ENCODE measurements at regions not wholly inside any gene's neighbourhood (a gene's known extent, or its start where the extent isn't known, plus 50 kb on each side); places are given as distances from the start of the nearest gene placed in this dataset.

DNA sequence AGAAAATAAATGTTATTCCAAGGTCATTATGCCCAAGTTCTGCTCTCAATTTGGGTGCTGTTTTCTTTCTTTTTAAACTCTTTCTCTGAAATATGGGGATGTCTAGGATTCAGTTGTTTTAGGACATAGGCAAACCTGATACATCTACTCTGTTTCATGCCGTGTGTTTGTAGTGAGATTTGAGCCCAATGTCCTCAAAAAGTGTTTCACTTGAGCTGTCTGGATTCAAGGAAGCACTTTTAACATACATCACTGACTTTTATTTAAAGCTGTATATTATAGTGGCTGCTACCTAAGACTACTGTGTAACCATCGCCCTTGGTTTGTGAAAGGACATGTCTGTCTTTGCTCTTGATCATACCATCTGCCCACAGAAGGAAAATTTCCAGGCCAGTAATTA, 709.3 kb upstream of the STXBP6 start:
- ATAC-seq (ENCODE audit: low read depth) = no peak
- Histone ChIP-seq H3K9me3 (ENCODE audit: severe bottlenecking) (no peaks in the 10 kb centered on the region), H3K27ac (ENCODE audit: poor library complexity, severe bottlenecking) (no peak overlapping the region), H3K27me3 (ENCODE audit: insufficient read depth, poor library complexity, severe bottlenecking) (no peaks in the 10 kb centered on the region), H3K36me3 (ENCODE audit: low read depth) (no peaks in the 10 kb centered on the region), H3K4me1 (ENCODE audit: insufficient read depth, poor library complexity, severe bottlenecking) (no peaks in the 10 kb centered on the region), H3K4me3 (ENCODE audit: severe bottlenecking) (no peak overlapping the region)
- DNase-seq (ENCODE audit: low spot score) = no peak
- TF ChIP-seq, protein P1, sequence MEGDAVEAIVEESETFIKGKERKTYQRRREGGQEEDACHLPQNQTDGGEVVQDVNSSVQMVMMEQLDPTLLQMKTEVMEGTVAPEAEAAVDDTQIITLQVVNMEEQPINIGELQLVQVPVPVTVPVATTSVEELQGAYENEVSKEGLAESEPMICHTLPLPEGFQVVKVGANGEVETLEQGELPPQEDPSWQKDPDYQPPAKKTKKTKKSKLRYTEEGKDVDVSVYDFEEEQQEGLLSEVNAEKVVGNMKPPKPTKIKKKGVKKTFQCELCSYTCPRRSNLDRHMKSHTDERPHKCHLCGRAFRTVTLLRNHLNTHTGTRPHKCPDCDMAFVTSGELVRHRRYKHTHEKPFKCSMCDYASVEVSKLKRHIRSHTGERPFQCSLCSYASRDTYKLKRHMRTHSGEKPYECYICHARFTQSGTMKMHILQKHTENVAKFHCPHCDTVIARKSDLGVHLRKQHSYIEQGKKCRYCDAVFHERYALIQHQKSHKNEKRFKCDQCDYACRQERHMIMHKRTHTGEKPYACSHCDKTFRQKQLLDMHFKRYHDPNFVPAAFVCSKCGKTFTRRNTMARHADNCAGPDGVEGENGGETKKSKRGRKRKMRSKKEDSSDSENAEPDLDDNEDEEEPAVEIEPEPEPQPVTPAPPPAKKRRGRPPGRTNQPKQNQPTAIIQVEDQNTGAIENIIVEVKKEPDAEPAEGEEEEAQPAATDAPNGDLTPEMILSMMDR (IDR thresholded peaks at IDR 0.05; ENCODE audit: poor library complexity, severe bottlenecking) = no peak

DNA sequence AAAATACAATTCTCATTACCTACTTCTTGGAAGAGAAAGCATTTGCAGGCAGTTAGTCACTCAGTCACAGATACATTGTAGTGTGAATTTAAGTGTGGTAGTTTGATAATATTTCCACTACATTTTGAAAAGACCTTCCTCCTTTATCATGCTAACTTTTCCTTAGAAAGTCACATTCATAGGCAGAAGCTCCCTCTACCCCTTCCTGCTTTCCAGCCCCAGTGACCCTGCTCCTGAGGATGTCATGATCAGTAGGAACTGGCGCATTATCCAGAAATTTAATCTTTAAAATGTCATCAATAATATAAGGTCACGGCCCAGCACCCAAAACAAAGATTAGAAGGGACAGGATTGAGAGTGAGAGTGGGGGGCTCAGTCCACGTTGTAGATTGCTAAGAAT, 707.4 kb upstream of the STXBP6 start:
- no peak overlapping the region for H3K27ac ChIP-seq (ENCODE audit: poor library complexity, severe bottlenecking)

GRCh38 chr14:25756876-25757275, 706.9 kb upstream of the STXBP6 start:
- Histone ChIP-seq H3K27me3 (ENCODE audit: insufficient read depth, poor library complexity, severe bottlenecking) (no peaks in the 10 kb centered on the region), H3K36me3 (ENCODE audit: low read depth) (no peaks in the 10 kb centered on the region), H3K4me1 (ENCODE audit: insufficient read depth, poor library complexity, severe bottlenecking) (no peaks in the 10 kb centered on the region), H3K27ac (ENCODE audit: poor library complexity, severe bottlenecking) (no peak overlapping the region), H3K9me3 (ENCODE audit: severe bottlenecking) (no peaks in the 10 kb centered on the region), H3K4me3 (ENCODE audit: severe bottlenecking) (no peak overlapping the region)
- TF ChIP-seq, protein P1 (IDR thresholded peaks at IDR 0.05; ENCODE audit: poor library complexity, severe bottlenecking) = no peak
- no peak for ATAC-seq (ENCODE audit: low read depth)
- DNase-seq (ENCODE audit: low spot score) = no peak

More for the DNA sequence above, 707.4 kb upstream of the STXBP6 start:
- DNase-seq (ENCODE audit: low spot score) (no peak), ATAC-seq (ENCODE audit: low read depth) (no peak)
- H3K4me3 ChIP-seq (ENCODE audit: severe bottlenecking) = no peak overlapping the region
- H3K36me3 ChIP-seq (ENCODE audit: low read depth) = no peaks in the 10 kb centered on the region
- no peaks in the 10 kb centered on the region for H3K4me1 ChIP-seq (ENCODE audit: insufficient read depth, poor library complexity, severe bottlenecking)
- H3K27me3 ChIP-seq (ENCODE audit: insufficient read depth, poor library complexity, severe bottlenecking) = no peaks in the 10 kb centered on the region
- no peaks in the 10 kb centered on the region for H3K9me3 ChIP-seq (ENCODE audit: severe bottlenecking)
- TF ChIP-seq, protein P1 (IDR thresholded peaks at IDR 0.05; ENCODE audit: poor library complexity, severe bottlenecking) = no peak

DNA sequence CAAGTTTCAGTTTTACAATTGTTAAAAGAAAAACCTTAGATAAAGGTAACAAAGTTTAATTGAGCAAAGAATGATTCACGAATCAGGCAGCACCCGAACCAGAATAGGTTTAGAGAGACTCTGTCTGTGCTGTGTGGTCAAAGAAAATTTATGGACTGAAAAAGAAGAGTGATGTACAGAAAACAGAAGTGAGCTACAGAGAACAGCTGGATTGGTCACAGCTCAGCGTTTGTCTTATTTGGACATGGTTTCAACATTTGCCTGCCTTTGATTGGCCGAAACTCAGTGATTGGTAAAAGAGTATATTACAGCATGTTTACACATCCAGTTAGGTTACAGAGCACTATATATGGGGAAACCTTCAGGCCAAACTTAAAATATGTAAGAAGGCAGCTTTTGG, 703.2 kb upstream of the STXBP6 start:
- Histone ChIP-seq H3K4me3 (ENCODE audit: severe bottlenecking) (no peak overlapping the region), H3K36me3 (ENCODE audit: low read depth) (no peaks in the 10 kb centered on the region), H3K4me1 (ENCODE audit: insufficient read depth, poor library complexity, severe bottlenecking) (no peaks in the 10 kb centered on the region), H3K27me3 (ENCODE audit: insufficient read depth, poor library complexity, severe bottlenecking) (no peaks in the 10 kb centered on the region), H3K27ac (ENCODE audit: poor library complexity, severe bottlenecking) (no peak overlapping the region), H3K9me3 (ENCODE audit: severe bottlenecking) (no peaks in the 10 kb centered on the region)
- ATAC-seq (ENCODE audit: low read depth) = no peak
- DNase-seq (ENCODE audit: low spot score) = no peak
- TF ChIP-seq, protein P1 (IDR thresholded peaks at IDR 0.05; ENCODE audit: poor library complexity, severe bottlenecking) = no peak

GRCh38 chr14:25750436-25750835, 700.5 kb upstream of the STXBP6 start:
- Histone ChIP-seq H3K4me3 (ENCODE audit: severe bottlenecking) (no peak overlapping the region), H3K9me3 (ENCODE audit: severe bottlenecking) (no peaks in the 10 kb centered on the region), H3K36me3 (ENCODE audit: low read depth) (no peaks in the 10 kb centered on the region), H3K27me3 (ENCODE audit: insufficient read depth, poor library complexity, severe bottlenecking) (no peaks in the 10 kb centered on the region), H3K4me1 (ENCODE audit: insufficient read depth, poor library complexity, severe bottlenecking) (no peaks in the 10 kb centered on the region), H3K27ac (ENCODE audit: poor library complexity, severe bottlenecking) (no peak overlapping the region)
- no peak for DNase-seq (ENCODE audit: low spot score)
- TF ChIP-seq, protein P1 (IDR thresholded peaks at IDR 0.05; ENCODE audit: poor library complexity, severe bottlenecking) = no peak
- ATAC-seq (ENCODE audit: low read depth) = no peak
